HUES48 (cell line): ENCODE measurements at regions not wholly inside any gene's neighbourhood (a gene's known extent, or its start where the extent isn't known, plus 50 kb on each side); places are given as distances from the start of the nearest gene placed in this dataset.
"Not testable (repeated sequence)": the region's sequence is repeated elsewhere in the genome, so short reads cannot be mapped to it uniquely, and the experiment has no call there.

Experiments
- H3K27ac ChIP-seq: one replicate; pipeline ENCODE4 v1.7.0; 2013; ENCODE audit warnings: low read depth, low read length, inconsistent platforms
- H3K27me3 ChIP-seq: 2 replicates; pipeline ENCODE4 v1.6.1; 2013; ENCODE audit warnings: mild to moderate bottlenecking, low read length; ENCODE audit not compliant: control insufficient read depth, insufficient read depth
- H3K36me3 ChIP-seq: 2 replicates; pipeline ENCODE4 v1.6.1; 2013; ENCODE audit warnings: low read length; ENCODE audit not compliant: control insufficient read depth, insufficient read depth
- H3K4me1 ChIP-seq: 2 replicates; pipeline ENCODE4 v1.6.1; 2013; ENCODE audit warnings: mild to moderate bottlenecking, low read length; ENCODE audit not compliant: control insufficient read depth, insufficient read depth
- H3K4me3 ChIP-seq: 2 replicates; pipeline ENCODE4 v1.5.1; 2013; ENCODE audit warnings: mild to moderate bottlenecking, low read depth, low read length
- H3K9ac ChIP-seq: 2 replicates; pipeline ENCODE4 v1.6.1; 2013; ENCODE audit warnings: mild to moderate bottlenecking, low read depth, low read length, moderate library complexity
- H3K9me3 ChIP-seq: 2 replicates; pipeline ENCODE4 v1.6.1; 2013; ENCODE audit warnings: low read length; ENCODE audit not compliant: control insufficient read depth, insufficient read depth

GRCh38 chr5:12703254-12703653, 799.0 kb upstream of the CTNND2 start:
- H3K9me3 ChIP-seq: no peaks in the 10 kb centered on the region
- peaks cover 13% of the 10 kb centered on the region; the same call in 1 of the 2 replicates for H3K4me1 ChIP-seq
- H3K27me3 ChIP-seq: no peaks in the 10 kb centered on the region
- H3K36me3 ChIP-seq: no peaks in the 10 kb centered on the region
- no peak overlapping the region for H3K9ac ChIP-seq
- H3K4me3 ChIP-seq: no peak overlapping the region
- no peak overlapping the region for H3K27ac ChIP-seq

GRCh38 chr5:12695651-12696050, 791.4 kb upstream of the CTNND2 start:
- no peaks in the 10 kb centered on the region for H3K9me3 ChIP-seq
- H3K36me3 ChIP-seq: no peaks in the 10 kb centered on the region
- H3K4me3 ChIP-seq: no peak overlapping the region
- H3K27me3 ChIP-seq: no peaks in the 10 kb centered on the region
- H3K9ac ChIP-seq: no peak overlapping the region
- no peaks in the 10 kb centered on the region; the same call in 1 of the 2 replicates for H3K4me1 ChIP-seq
- no peak overlapping the region for H3K27ac ChIP-seq

- Histone ChIP-seq H3K9ac (no peak overlapping the region), H3K9me3 (no peaks in the 10 kb centered on the region), H3K4me1 (peaks cover 7% of the 10 kb centered on the region), H3K36me3 (no peaks in the 10 kb centered on the region), H3K27ac (peak overlapping the region; percentile 16), H3K4me3 (no peak overlapping the region), H3K27me3 (no peaks in the 10 kb centered on the region)
Measured at GRCh38 chr5:12691330-12691729, 787.1 kb upstream of the CTNND2 start.

- Histone ChIP-seq H3K4me1 (peaks cover 7% of the 10 kb centered on the region), H3K36me3 (no peaks in the 10 kb centered on the region), H3K9me3 (no peaks in the 10 kb centered on the region), H3K27ac (no peak overlapping the region), H3K4me3 (no peak overlapping the region), H3K9ac (no peak overlapping the region), H3K27me3 (no peaks in the 10 kb centered on the region)
Measured at GRCh38 chr5:12690361-12690760, 786.1 kb upstream of the CTNND2 start.

DNA sequence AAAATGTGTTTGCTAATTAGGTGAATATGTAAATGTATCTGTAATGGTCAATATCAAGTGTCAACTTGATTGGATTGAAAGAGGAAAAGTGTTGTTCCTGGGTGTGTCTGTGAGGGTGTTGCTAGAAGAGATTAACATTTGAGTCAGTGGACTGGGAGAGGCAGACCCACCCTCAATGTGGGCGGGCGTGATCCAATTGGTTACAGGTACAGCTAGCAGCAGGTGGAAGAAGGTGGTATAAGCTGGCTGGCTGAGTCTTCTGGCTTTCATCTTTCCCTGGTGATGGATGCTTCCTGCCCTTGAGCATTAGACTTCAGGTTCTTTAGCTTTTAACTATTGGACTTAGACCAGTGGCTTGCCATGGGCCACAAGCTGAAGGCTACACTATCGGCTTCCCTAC, 779.0 kb upstream of the CTNND2 start:
- Histone ChIP-seq H3K9ac (no peak overlapping the region), H3K27ac (no peak overlapping the region), H3K36me3 (no peaks in the 10 kb centered on the region), H3K4me3 (no peak overlapping the region), H3K27me3 (no peaks in the 10 kb centered on the region), H3K9me3 (no peaks in the 10 kb centered on the region), H3K4me1 (peaks cover under 1% of the 10 kb centered on the region; the same call in 1 of the 2 replicates)

- Histone ChIP-seq H3K27me3 (no peaks in the 10 kb centered on the region), H3K9ac (no peak overlapping the region), H3K36me3 (no peaks in the 10 kb centered on the region), H3K4me1 (no peaks in the 10 kb centered on the region), H3K4me3 (no peak overlapping the region), H3K27ac (no peak overlapping the region), H3K9me3 (no peaks in the 10 kb centered on the region)
Measured at GRCh38 chr5:12679731-12680130, 775.5 kb upstream of the CTNND2 start.

DNA sequence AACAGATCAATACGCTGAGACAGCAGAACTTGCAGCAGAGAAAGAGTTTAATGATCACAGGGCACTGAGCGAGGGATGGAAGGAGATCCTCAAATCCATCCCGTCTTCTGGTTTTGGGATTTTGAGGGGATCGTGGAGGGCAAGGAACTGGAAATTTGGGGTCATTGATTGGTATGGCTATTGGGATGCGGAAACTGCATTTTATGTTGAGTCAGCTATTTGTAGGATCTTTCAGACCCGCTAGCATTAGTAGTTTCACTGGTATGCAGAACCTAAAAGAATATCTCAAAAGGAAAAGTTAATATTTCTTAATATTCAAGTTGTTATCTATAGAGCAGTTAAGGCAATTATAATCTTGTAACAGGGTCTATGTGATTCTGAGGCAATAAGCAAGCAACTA, 771.7 kb upstream of the CTNND2 start:
- Histone ChIP-seq H3K27ac (no peak overlapping the region), H3K4me3 (no peak overlapping the region), H3K9ac (no peak overlapping the region), H3K36me3 (no peaks in the 10 kb centered on the region), H3K9me3 (no peaks in the 10 kb centered on the region), H3K27me3 (no peaks in the 10 kb centered on the region), H3K4me1 (peaks cover 16% of the 10 kb centered on the region)

GRCh38 chr5:12672141-12672540, 767.9 kb upstream of the CTNND2 start:
- no peaks in the 10 kb centered on the region for H3K9me3 ChIP-seq
- peaks cover 44% of the 10 kb centered on the region for H3K4me1 ChIP-seq
- H3K36me3 ChIP-seq: no peaks in the 10 kb centered on the region
- no peak overlapping the region for H3K9ac ChIP-seq
- no peak overlapping the region for H3K4me3 ChIP-seq
- H3K27ac ChIP-seq: no peak overlapping the region
- no peaks in the 10 kb centered on the region for H3K27me3 ChIP-seq

GRCh38 chr5:12669326-12669725, 765.1 kb upstream of the CTNND2 start:
- 0 out of 2 replicates have a peak overlapping the region, but pooled peaks have one; percentile 40 for H3K9ac ChIP-seq

GRCh38 chr5:12668564-12668963, 764.3 kb upstream of the CTNND2 start:
- peaks cover 13% of the 10 kb centered on the region; the same call in 1 of the 2 replicates for H3K36me3 ChIP-seq
- H3K27ac ChIP-seq: peak overlapping the region; percentile 87
- H3K9me3 ChIP-seq: no peaks in the 10 kb centered on the region
- H3K9ac ChIP-seq: peak overlapping the region; percentile 40
- no peaks in the 10 kb centered on the region for H3K27me3 ChIP-seq
- peak overlapping the region; percentile 19 for H3K4me3 ChIP-seq
- peaks cover 44% of the 10 kb centered on the region for H3K4me1 ChIP-seq

More at GRCh38 chr5:12669326-12669725, 765.1 kb upstream of the CTNND2 start:
- Histone ChIP-seq H3K4me1 (peaks cover 44% of the 10 kb centered on the region), H3K36me3 (peaks cover 8% of the 10 kb centered on the region; the same call in 1 of the 2 replicates), H3K9me3 (no peaks in the 10 kb centered on the region), H3K27me3 (no peaks in the 10 kb centered on the region), H3K27ac (peak overlapping the region; percentile 87), H3K4me3 (peak overlapping the region; percentile 19; the same call in 1 of the 2 replicates)

DNA sequence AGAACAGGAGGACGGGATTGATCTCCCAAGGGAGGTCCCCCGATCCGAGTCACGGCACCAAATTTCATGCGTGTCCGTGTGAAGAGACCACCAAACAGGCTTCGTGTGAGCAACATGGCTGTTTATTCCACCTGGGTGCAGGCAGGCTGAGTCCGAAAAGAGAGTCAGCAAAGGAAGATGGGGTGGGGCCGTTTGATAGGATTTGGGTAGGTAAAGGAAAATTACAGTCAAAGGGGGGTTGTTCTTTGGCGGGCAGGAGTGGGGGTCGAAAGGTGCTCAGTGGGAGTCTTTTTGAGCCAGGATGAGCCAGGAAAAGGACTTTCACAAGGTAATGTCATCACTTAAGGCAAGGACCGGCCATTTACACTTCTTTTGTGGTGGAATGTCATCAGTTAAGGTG, 763.6 kb upstream of the CTNND2 start:
- not testable (repeated sequence) for H3K27me3 ChIP-seq, H3K9me3 ChIP-seq
- peaks cover 21% of the 10 kb centered on the region for H3K36me3 ChIP-seq
- peaks cover 48% of the 10 kb centered on the region for H3K4me1 ChIP-seq
- peak overlapping the region; percentile 86 for H3K9ac ChIP-seq
- H3K4me3 ChIP-seq: peak overlapping the region; percentile 74
- peak overlapping the region; percentile 75 for H3K27ac ChIP-seq

- peaks cover 37% of the 10 kb centered on the region for H3K4me1 ChIP-seq
- not testable (repeated sequence) for H3K9me3 ChIP-seq, H3K27ac ChIP-seq, H3K27me3 ChIP-seq
- H3K4me3 ChIP-seq: peak overlapping the region; percentile 74
- peaks cover 34% of the 10 kb centered on the region for H3K36me3 ChIP-seq
- H3K9ac ChIP-seq: peak overlapping the region; percentile 86
Measured at GRCh38 chr5:12665772-12666171, 761.5 kb upstream of the CTNND2 start.
